GM12864 (cell line): ENCODE measurements at regions not wholly inside any gene's neighbourhood (a gene's known extent, or its start where the extent isn't known, plus 50 kb on each side); places are given as distances from the start of the nearest gene placed in this dataset.

Experiments
- DNase-seq: peaks from one replicate; pipeline ENCODE4 v3.0.0-alpha.2; 2011; ENCODE audit warnings: low read depth
- H3K4me3 ChIP-seq: 2 replicates; pipeline ENCODE4 v1.5.1; 2011; ENCODE audit warnings: mild to moderate bottlenecking, low read depth, low read length, control low read depth
- CTCF ChIP-seq: IDR thresholded peaks from 2 replicates; pipeline ENCODE4 v1.5.1; 2011; ENCODE audit warnings: low read depth, mild to moderate bottlenecking, moderate library complexity, low read length, control low read depth, inconsistent platforms; ENCODE audit errors: missing control alignments

- H3K4me3 ChIP-seq, result no peak overlapping the region
- DNase-seq, result no peak
- TF ChIP-seq CTCF, result no peak
These were observed 83.5 kb downstream of the NDUFS5 start for GRCh38 chr1:39109644-39110043.

DNA sequence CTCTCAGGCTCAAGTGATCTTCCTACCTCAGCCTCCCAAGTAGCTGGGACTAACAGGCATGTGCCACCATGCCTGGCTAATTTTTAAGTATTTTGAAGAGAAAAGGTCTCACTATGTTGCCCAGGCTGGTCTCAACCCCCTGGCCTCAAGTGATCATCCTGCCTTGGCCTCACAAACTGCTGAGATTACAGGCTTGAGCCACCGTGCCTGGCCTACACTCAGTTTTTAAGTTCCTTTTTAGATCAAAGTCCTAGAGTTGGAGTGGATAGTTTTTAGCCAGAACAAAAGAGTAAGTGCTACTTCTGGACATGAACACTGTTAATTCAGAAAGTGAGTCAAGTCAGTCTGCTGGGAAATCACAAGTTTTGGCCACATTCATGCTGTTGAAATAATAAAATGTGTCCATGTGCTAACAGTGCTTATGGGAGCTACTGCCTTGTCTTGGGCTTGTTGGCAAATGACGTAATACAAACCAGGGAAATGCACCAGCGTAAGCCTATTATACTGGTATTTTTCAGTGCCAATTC, 84.2 kb downstream of the NDUFS5 start:
- DNase-seq, result no peak
- H3K4me3 ChIP-seq, result no peak overlapping the region
- no peak for TF ChIP-seq CTCF

DNA sequence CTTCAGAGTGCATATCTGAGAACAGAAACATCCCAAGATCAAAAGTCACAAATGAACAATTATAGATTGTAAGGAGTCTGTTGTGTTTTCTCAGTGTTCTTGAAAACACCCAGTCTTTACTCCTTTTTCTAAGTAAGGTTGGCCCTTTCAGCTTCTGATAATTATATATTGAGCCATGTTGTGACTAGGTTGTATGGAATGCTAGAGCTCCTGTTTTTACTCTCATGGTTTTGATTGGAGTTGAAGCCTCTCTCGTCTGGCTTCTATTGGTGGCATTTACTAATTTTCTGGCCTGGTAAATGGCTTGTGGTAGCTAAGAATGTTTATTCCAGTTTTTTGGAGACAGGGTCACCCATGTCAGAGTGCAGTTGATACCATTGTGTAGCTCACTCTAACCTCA, 84.7 kb downstream of the NDUFS5 start:
- no peak for TF ChIP-seq CTCF
- DNase-seq, result no peak
- H3K4me3 ChIP-seq, result no peak overlapping the region

DNA sequence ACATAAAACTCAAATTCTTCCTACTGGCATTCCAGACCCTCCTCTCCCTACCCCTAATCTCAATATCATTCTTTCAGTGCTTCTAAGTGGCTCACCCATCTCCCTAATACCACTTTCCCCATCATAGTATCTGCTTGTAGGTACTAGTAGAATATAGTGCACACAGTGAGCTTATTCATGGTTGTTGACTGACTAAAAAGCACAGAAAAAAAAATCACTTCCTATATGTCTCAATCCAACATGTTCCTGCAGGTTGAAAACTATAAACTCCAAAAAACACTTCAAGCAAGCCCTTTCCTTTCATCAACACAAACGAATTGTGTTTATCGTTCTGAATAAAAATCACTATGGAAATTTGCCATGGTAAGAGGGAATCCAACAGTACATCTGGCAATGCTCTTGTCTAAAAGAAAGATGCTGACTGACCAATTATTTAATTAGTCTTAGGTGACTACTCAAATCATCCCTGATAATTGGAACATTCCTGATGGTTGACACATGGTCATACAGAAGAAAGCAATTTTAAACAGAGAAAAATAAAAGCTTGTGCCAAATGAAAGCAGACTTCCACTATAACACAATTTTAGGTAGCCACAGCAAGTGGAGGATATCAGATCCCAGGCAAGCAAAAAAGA, 87.1 kb downstream of the NDUFS5 start:
- H3K4me3 ChIP-seq, result no peak overlapping the region
- TF ChIP-seq CTCF, result no peak
- no peak for DNase-seq

- no peak overlapping the region for H3K4me3 ChIP-seq
- TF ChIP-seq CTCF, result no peak
- no peak for DNase-seq
These were observed 89.0 kb upstream of the MACF1 start for GRCh38 chr1:39115271-39116110.

GRCh38 chr1:39116116-39116607, 88.3 kb upstream of the MACF1 start:
- DNase-seq, result no peak
- no peak overlapping the region for H3K4me3 ChIP-seq
- no peak for TF ChIP-seq CTCF
